Upper lobe of left lung (tissue), 4 donors: ENCODE measurements at regions not wholly inside any gene's neighbourhood (a gene's known extent, or its start where the extent isn't known, plus 50 kb on each side); places are given as distances from the start of the nearest gene placed in this dataset.

Source experiments
- EP300 ChIP-seq, 4 donors: sonication (generic); formaldehyde crosslinking; IDR thresholded peaks; one replicate each; pipeline ENCODE4 v1.5.1; 2017; ENCODE audit warnings: antibody characterized with exemption in 4 of 4, control low read depth in 2 of 4
- POLR2A ChIP-seq, 4 donors: fragments of 450-650 bp; IDR thresholded peaks; one replicate each; pipeline ENCODE4 v1.5.1; 2016 to 2017; ENCODE audit warnings: antibody characterized with exemption in 4 of 4, mild to moderate bottlenecking in 2 of 4
- POLR2AphosphoS5 ChIP-seq, 2 donors: sonication (generic); formaldehyde crosslinking; IDR thresholded peaks; one replicate each; pipeline ENCODE4 v1.5.1; 2017; ENCODE audit warnings: antibody characterized with exemption in 2 of 2
- TF ChIP-seq, protein P1 (sequence below), 6 experiments: fragments of 450-650 bp in 4 of 6; fragments of 200-600 bp in 2 of 6; sonication (generic) in 2 of 6; IDR thresholded peaks; one replicate each; pipeline ENCODE4 v1.5.1; 2016 to 2019; ENCODE audit warnings: antibody characterized with exemption in 6 of 6

- TF ChIP-seq, protein P1, sequence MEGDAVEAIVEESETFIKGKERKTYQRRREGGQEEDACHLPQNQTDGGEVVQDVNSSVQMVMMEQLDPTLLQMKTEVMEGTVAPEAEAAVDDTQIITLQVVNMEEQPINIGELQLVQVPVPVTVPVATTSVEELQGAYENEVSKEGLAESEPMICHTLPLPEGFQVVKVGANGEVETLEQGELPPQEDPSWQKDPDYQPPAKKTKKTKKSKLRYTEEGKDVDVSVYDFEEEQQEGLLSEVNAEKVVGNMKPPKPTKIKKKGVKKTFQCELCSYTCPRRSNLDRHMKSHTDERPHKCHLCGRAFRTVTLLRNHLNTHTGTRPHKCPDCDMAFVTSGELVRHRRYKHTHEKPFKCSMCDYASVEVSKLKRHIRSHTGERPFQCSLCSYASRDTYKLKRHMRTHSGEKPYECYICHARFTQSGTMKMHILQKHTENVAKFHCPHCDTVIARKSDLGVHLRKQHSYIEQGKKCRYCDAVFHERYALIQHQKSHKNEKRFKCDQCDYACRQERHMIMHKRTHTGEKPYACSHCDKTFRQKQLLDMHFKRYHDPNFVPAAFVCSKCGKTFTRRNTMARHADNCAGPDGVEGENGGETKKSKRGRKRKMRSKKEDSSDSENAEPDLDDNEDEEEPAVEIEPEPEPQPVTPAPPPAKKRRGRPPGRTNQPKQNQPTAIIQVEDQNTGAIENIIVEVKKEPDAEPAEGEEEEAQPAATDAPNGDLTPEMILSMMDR (IDR thresholded peaks at IDR 0.05): no peak
- no peak for TF ChIP-seq POLR2A (IDR thresholded peaks at IDR 0.05)
- TF ChIP-seq EP300 (IDR thresholded peaks at IDR 0.05): no peak
- no peak for TF ChIP-seq POLR2AphosphoS5 (IDR thresholded peaks at IDR 0.05)
Observed at GRCh38 chr12:13304924-13305323, 108.4 kb downstream of the EMP1 start.
